ENCODE measurements at regions not wholly inside any gene's neighbourhood (a gene's known extent, or its start where the extent isn't known, plus 50 kb on each side); places are given as distances from the start of the nearest gene placed in this dataset.

GRCh38 chr13:38191016-38191415, 158.6 kb upstream of the UFM1 start:
- H2BK12ac ChIP-seq (ENCODE audit: insufficient read length, low read depth, low read length) = no peak overlapping the region
- Mint-ChIP-seq H3K27me3 (ENCODE audit: low read depth) (no peaks in the 10 kb centered on the region), H3K4me3 (no peak overlapping the region), H3K27ac (no peak overlapping the region), H3K4me1 (peaks cover 7 to 9% of the 10 kb centered on the region in 2 experiments), H3K9me3 (no peaks in the 10 kb centered on the region), H3K36me3 (ENCODE audit: insufficient read depth in 1 of 3, low read depth in 3 of 3) (no peaks in the 10 kb centered on the region)
- no peak overlapping the region for H3K4me2 ChIP-seq (ENCODE audit: insufficient read depth, insufficient read length, low read length)
- no peak overlapping the region for H2BK20ac ChIP-seq (ENCODE audit: low read depth, low read length, poor library complexity, severe bottlenecking)
- H3K27ac ChIP-seq (ENCODE audit: insufficient read length, low read depth, low read length) = no peak overlapping the region
- H2AK5ac ChIP-seq (ENCODE audit: insufficient read length, low read length) = no peak overlapping the region
- H4K5ac ChIP-seq (ENCODE audit: insufficient read length, low read depth, low read length) = no peak overlapping the region
- no peaks in the 10 kb centered on the region for H4K20me1 ChIP-seq (ENCODE audit: control insufficient read depth, insufficient read depth, insufficient read length)
- no peak overlapping the region for H3K9ac ChIP-seq (ENCODE audit: extremely low read depth, insufficient read length, low read length)
- no peak overlapping the region for H2BK5ac ChIP-seq (ENCODE audit: insufficient read length, low read length)
- no peaks in the 10 kb centered on the region for H3K79me2 ChIP-seq (ENCODE audit: insufficient read depth, low read length)
- no peak overlapping the region for H3T11ph ChIP-seq (ENCODE audit: low read length)
- H2BK15ac ChIP-seq (ENCODE audit: low read depth, low read length) = no peak overlapping the region
- H3K18ac ChIP-seq (ENCODE audit: insufficient read length, low read depth, low read length) = no peak overlapping the region
- no peaks in the 10 kb centered on the region for H3K9me3 ChIP-seq (ENCODE audit: control insufficient read depth, low read depth, low read length)
- no peak overlapping the region for H3K56ac ChIP-seq (ENCODE audit: insufficient read length, low read depth, low read length)
- no peaks in the 10 kb centered on the region for H3K27me3 ChIP-seq (ENCODE audit: insufficient read depth, low read length)
- H4K91ac ChIP-seq (ENCODE audit: insufficient read length, low read depth, low read length) = no peak overlapping the region
- TF ChIP-seq CTCF (conservative IDR thresholded peaks at IDR 0.05) = no peak
- DNase-seq = no peak
- H3K4ac ChIP-seq (ENCODE audit: low read depth, low read length) = no peak overlapping the region
- H3K4me1 ChIP-seq (ENCODE audit: insufficient read depth, low read length) = no peaks in the 10 kb centered on the region
- H3K23me2 ChIP-seq (ENCODE audit: insufficient read length, low read depth, low read length, poor library complexity, severe bottlenecking) = no peaks in the 10 kb centered on the region
- no peaks in the 10 kb centered on the region for H3K79me1 ChIP-seq (ENCODE audit: insufficient read depth, low read depth, low read length, poor library complexity, severe bottlenecking)
- no peak overlapping the region for H2AFZ ChIP-seq (ENCODE audit: low read length)
- no CpG with 5 or more reads among the region's 3 CpGs for WGBS (ENCODE audit: extremely low coverage, insufficient read length, low lambda C conversion rate)
- no peak overlapping the region for H3K23ac ChIP-seq (ENCODE audit: insufficient read length, low read depth, low read length)
- no peak overlapping the region for H2BK120ac ChIP-seq (ENCODE audit: low read depth, low read length, poor library complexity, severe bottlenecking)
- no peak overlapping the region for H4K8ac ChIP-seq (replicated peaks; ENCODE audit: insufficient read length, low read depth, low read length)
- H3K14ac ChIP-seq (ENCODE audit: insufficient read depth, low read length) = no peak overlapping the region

Measured in H9 (cell line).